22Rv1 (cell line): ENCODE measurements at regions not wholly inside any gene's neighbourhood (a gene's known extent, or its start where the extent isn't known, plus 50 kb on each side); places are given as distances from the start of the nearest gene placed in this dataset.

Experiments used
- H3K27ac ChIP-seq: fragments of 450-650 bp; 2 replicates; pipeline ENCODE4 v1.5.1; 2017
- ZFX ChIP-seq: fragments of 450-650 bp; IDR thresholded peaks from 2 replicates; pipeline ENCODE4 v1.6.1; 2017; ENCODE audit warnings: antibody characterized with exemption, borderline replicate concordance
- TF ChIP-seq, protein P1 (sequence below): fragments of 450-650 bp; IDR thresholded peaks from 2 replicates; pipeline ENCODE4 v1.5.1; 2017; ENCODE audit warnings: mild to moderate bottlenecking

DNA sequence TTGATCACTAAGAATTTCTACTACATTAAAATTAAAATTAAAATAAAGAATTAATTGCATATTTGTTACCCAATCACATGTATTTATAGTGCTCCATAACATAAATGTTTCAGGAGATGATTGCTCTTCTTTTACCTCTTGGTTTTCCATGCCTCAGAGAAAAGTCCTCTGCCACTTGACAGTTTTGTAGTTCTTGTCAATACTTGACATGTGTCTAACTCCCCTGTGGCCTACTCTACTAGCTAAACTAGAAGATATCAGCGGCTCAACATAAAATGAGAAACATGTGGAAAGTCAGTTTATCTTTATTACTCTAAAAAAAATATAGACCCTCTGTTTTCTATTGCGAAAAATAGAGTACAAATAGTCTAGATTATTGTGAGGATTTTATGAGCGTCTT is 650.6 kb upstream of the NUDT12 start:
- TF ChIP-seq, protein P1, sequence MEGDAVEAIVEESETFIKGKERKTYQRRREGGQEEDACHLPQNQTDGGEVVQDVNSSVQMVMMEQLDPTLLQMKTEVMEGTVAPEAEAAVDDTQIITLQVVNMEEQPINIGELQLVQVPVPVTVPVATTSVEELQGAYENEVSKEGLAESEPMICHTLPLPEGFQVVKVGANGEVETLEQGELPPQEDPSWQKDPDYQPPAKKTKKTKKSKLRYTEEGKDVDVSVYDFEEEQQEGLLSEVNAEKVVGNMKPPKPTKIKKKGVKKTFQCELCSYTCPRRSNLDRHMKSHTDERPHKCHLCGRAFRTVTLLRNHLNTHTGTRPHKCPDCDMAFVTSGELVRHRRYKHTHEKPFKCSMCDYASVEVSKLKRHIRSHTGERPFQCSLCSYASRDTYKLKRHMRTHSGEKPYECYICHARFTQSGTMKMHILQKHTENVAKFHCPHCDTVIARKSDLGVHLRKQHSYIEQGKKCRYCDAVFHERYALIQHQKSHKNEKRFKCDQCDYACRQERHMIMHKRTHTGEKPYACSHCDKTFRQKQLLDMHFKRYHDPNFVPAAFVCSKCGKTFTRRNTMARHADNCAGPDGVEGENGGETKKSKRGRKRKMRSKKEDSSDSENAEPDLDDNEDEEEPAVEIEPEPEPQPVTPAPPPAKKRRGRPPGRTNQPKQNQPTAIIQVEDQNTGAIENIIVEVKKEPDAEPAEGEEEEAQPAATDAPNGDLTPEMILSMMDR: no peak
- TF ChIP-seq ZFX: no peak

GRCh38 chr5:104199771-104200170 is 637.2 kb upstream of the NUDT12 start:
- TF ChIP-seq ZFX: no peak

More for the DNA sequence above, 650.6 kb upstream of the NUDT12 start:
- H3K27ac ChIP-seq: no peak overlapping the region

GRCh38 chr5:104198156-104198555 is 635.6 kb upstream of the NUDT12 start:
- TF ChIP-seq, protein P1: no peak
- no peak for TF ChIP-seq ZFX

More at GRCh38 chr5:104199771-104200170, 637.2 kb upstream of the NUDT12 start:
- no peak overlapping the region for H3K27ac ChIP-seq

DNA sequence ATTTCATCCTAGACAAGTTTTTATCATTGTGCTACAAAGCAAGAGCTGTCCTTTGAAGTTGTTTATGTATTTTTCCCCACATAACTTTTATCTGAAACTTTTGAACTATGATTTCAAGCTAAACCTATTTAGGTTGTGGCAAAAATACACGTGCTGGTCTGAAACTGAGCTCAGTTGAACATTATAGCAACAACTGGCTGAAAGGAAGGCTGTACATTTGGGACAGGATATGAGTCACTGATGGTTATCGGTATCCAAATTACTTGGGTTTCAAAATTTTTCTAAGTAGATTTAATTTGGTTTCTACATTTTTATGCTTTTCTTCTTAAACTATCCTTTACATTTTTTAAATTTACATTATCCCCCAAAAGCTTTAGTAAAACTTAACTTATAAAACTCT is 627.3 kb upstream of the NUDT12 start:
- TF ChIP-seq ZFX: no peak
- TF ChIP-seq, protein P1: no peak
- H3K27ac ChIP-seq: no peak overlapping the region

More at GRCh38 chr5:104198156-104198555, 635.6 kb upstream of the NUDT12 start:
- H3K27ac ChIP-seq: no peak overlapping the region

DNA sequence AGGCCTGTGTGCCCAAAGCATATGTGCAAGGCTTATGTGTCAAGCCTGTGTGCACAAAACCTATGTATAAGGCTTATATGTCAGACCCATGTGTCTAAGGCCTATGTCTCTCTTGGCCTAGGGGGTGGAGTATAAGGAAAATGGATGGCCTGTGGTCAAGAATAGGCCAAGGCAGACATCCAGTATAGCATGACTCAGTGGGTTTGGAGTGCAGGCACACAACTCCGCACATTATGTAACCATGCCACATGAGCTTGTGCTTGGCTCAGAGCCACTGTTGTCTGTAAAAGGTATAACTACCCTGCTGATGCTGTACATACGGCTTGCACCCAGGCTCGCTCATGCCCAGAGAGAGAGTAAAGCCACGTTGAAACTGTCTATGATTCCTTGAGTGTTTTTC is 626.4 kb upstream of the NUDT12 start:
- H3K27ac ChIP-seq: no peak overlapping the region
- TF ChIP-seq, protein P1: no peak
- TF ChIP-seq ZFX: no peak

GRCh38 chr5:104187656-104188055 is 625.1 kb upstream of the NUDT12 start:
- no peak for TF ChIP-seq ZFX
- TF ChIP-seq, protein P1: no peak
- no peak overlapping the region for H3K27ac ChIP-seq

GRCh38 chr5:104186510-104186909 is 623.9 kb upstream of the NUDT12 start:
- H3K27ac ChIP-seq: no peak overlapping the region
- TF ChIP-seq ZFX: no peak
- TF ChIP-seq, protein P1: no peak

DNA sequence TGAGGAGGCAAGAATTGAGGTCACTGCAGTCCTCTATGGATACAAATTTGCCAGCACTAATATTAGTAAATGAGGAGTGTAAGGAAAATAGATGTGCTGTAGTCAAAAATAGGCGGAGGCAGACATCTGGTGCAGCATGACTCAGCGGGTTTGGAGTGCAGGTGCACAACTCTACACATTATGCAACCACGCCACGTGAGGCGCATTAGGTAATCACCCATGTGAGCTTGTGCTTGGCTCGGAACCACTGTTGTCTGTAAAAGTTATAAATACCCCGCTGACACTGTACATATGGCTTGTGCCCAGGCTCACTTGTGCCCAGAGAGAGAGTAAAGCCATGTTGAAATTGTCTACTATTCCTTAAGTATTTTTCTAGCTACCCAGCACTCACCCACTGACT is 623.5 kb upstream of the NUDT12 start:
- H3K27ac ChIP-seq: no peak overlapping the region
- TF ChIP-seq ZFX: no peak
- TF ChIP-seq, protein P1: no peak
